ENCODE measurements at regions not wholly inside any gene's neighbourhood (a gene's known extent, or its start where the extent isn't known, plus 50 kb on each side); places are given as distances from the start of the nearest gene placed in this dataset.

- Histone ChIP-seq H3K9ac (ENCODE audit: insufficient read depth, low read length, poor library complexity, severe bottlenecking) (no peak overlapping the region), H3K4me1 (ENCODE audit: control insufficient read depth in 1 of 2, insufficient read depth in 2 of 2, low read length in 2 of 2) (peaks cover 30 to 32% of the 10 kb centered on the region in 2 donors), H2AFZ (ENCODE audit: insufficient read depth, low read depth, low read length, poor library complexity, severe bottlenecking) (peak overlapping the region; percentile 53), H4K20me1 (ENCODE audit: insufficient read depth, low read length) (no peaks in the 10 kb centered on the region), H3K27ac (ENCODE audit: low read depth in 1 of 2, low read length in 2 of 2) (no peak overlapping the region), H3K79me2 (ENCODE audit: insufficient read depth, low read length) (no peaks in the 10 kb centered on the region), H3K4me2 (replicated peaks; ENCODE audit: extremely low read depth, low read length, poor library complexity, severe bottlenecking) (no peak overlapping the region), H3K36me3 (replicated peaks in 1 of 2; ENCODE audit: control insufficient read depth in 1 of 2, insufficient read depth in 2 of 2, low read length in 2 of 2) (no peaks in the 10 kb centered on the region), H3K9me3 (replicated peaks in 1 of 2; ENCODE audit: control insufficient read depth in 1 of 2, insufficient read depth in 1 of 2, low read length in 2 of 2) (no peaks in the 10 kb centered on the region), H3K27me3 (ENCODE audit: control insufficient read depth in 2 of 2, insufficient read depth in 2 of 2, low read length in 2 of 2) (no peaks in the 10 kb centered on the region), H3K4me3 (replicated peaks in 1 of 3; ENCODE audit: low read depth in 2 of 3, low read length in 3 of 3) (no peak overlapping the region)
- Mint-ChIP-seq H3K27ac (peak overlapping the region in 2 of 7 donors; percentile 33 to 45), H3K9me3 (peaks cover 0 to 2% (median 0%) of the 10 kb centered on the region in 7 donors), H3K36me3 (no peaks in the 10 kb centered on the region), H3K27me3 (ENCODE audit: low read depth in 3 of 3) (peaks cover 2 to 7% (median 6%) of the 10 kb centered on the region in 3 donors), H3K4me3 (no peak overlapping the region), H3K4me1 (peaks cover 42% of the 10 kb centered on the region)
- intact Hi-C loops (cut with micrococcal nuclease) = no loop called here
- WGBS (ENCODE audit: insufficient coverage) = 60% methylated on average over 41 of the region's 45 CpGs
- DNase-seq = peak; percentile 75 to 83 (median 83)
- peak; percentile 94 for TF ChIP-seq CTCF (IDR thresholded peaks at IDR 0.05)
Measured at GRCh38 chr1:10960411-10961299, 51.8 kb upstream of the TARDBP start.

- peak; percentile 65 for TF ChIP-seq CTCF (IDR thresholded peaks at IDR 0.05)
- H3K4me2 ChIP-seq (replicated peaks; ENCODE audit: extremely low read depth, low read length, poor library complexity, severe bottlenecking) = no peak overlapping the region
- Mint-ChIP-seq H3K9me3 (peaks cover 0 to 2% (median 0%) of the 10 kb centered on the region in 7 donors), H3K27ac (no peak overlapping the region), H3K27me3 (ENCODE audit: low read depth in 3 of 3) (peaks cover 2 to 7% (median 6%) of the 10 kb centered on the region in 3 donors), H3K4me3 (no peak overlapping the region), H3K4me1 (peaks cover 49% of the 10 kb centered on the region), H3K36me3 (no peaks in the 10 kb centered on the region)
- H3K36me3 ChIP-seq (replicated peaks in 1 of 2; ENCODE audit: control insufficient read depth in 1 of 2, insufficient read depth in 2 of 2, low read length in 2 of 2) = no peaks in the 10 kb centered on the region
- 80% methylated on average over 9 of the region's 13 CpGs for WGBS (ENCODE audit: insufficient coverage)
- H2AFZ ChIP-seq (ENCODE audit: insufficient read depth, low read depth, low read length, poor library complexity, severe bottlenecking) = peak overlapping the region; percentile 53
- no peak overlapping the region for H3K4me3 ChIP-seq (replicated peaks in 1 of 3; ENCODE audit: low read depth in 2 of 3, low read length in 3 of 3)
- no peaks in the 10 kb centered on the region for H3K27me3 ChIP-seq (ENCODE audit: control insufficient read depth in 2 of 2, insufficient read depth in 2 of 2, low read length in 2 of 2)
- DNase-seq = no peak
- intact Hi-C loops (cut with micrococcal nuclease) = no loop called here
- no peak overlapping the region for H3K9ac ChIP-seq (ENCODE audit: insufficient read depth, low read length, poor library complexity, severe bottlenecking)
- no peaks in the 10 kb centered on the region for H3K9me3 ChIP-seq (replicated peaks in 1 of 2; ENCODE audit: control insufficient read depth in 1 of 2, insufficient read depth in 1 of 2, low read length in 2 of 2)
- H3K4me1 ChIP-seq (ENCODE audit: control insufficient read depth in 1 of 2, insufficient read depth in 2 of 2, low read length in 2 of 2) = peaks cover 37 to 39% of the 10 kb centered on the region in 2 donors
- H4K20me1 ChIP-seq (ENCODE audit: insufficient read depth, low read length) = no peaks in the 10 kb centered on the region
- no peaks in the 10 kb centered on the region for H3K79me2 ChIP-seq (ENCODE audit: insufficient read depth, low read length)
- no peak overlapping the region for H3K27ac ChIP-seq (ENCODE audit: low read depth in 1 of 2, low read length in 2 of 2)
Measured at GRCh38 chr1:10961300-10961833, 51.1 kb upstream of the TARDBP start.

Measured in CD14-positive monocyte (primary cell).